HCT116 (cell line): ENCODE measurements at regions not wholly inside any gene's neighbourhood (a gene's known extent, or its start where the extent isn't known, plus 50 kb on each side); places are given as distances from the start of the nearest gene placed in this dataset.
"Not testable (repeated sequence)": the region's sequence is repeated elsewhere in the genome, so short reads cannot be mapped to it uniquely, and the experiment has no call there.

ENCODE experiments used
- ATAC-seq: fragments of 200-7000 bp; cut with Tn5 transposase; 2 replicates; pipeline ENCODE4 v1.9.1; 2020; ENCODE audit warnings: mild to moderate bottlenecking, moderate library complexity
- BruUV-seq: library from RNA; stranded (reverse); fragments of 400-500 nt; replicated peaks from 2 replicates; lab custom pipeline; 2021; lab: Mats Ljungman, UMichigan
- CTCF ChIA-PET: fragments of 300-600 bp; sonication (Branson Sonifier 250); formaldehyde crosslinking; loops from one replicate; lab custom pipeline; 2021; ENCODE audit warnings: antibody characterized with exemption; lab: Charles Lee
- POLR2A ChIA-PET: fragments of 300-600, 350-600 bp; sonication (Branson Sonifier 250); formaldehyde crosslinking; loops from one replicate; lab custom pipeline; 2021; ENCODE audit warnings: antibody characterized with exemption; lab: Charles Lee
- RAD21 ChIA-PET, 2 experiments: fragments of 300-600 bp; sonication (Branson Sonifier 250); formaldehyde crosslinking; loops; one replicate each; lab custom pipeline; 2023; ENCODE audit warnings: low total read pairs in 2 of 2; ENCODE audit not compliant: uncharacterized antibody in 2 of 2, unreplicated experiment in 2 of 2, low non-redundant PET in 1 of 2; lab: Charles Lee
- DNase-seq: peaks from one replicate; pipeline ENCODE4 v3.0.0-alpha.2; 2010; ENCODE audit warnings: low read depth, low spot score
- H2AFZ ChIP-seq: fragments of 200-600 bp; shearing (Covaris generic), sonication (generic); 2 replicates; pipeline ENCODE4 v1.6.1; 2017; ENCODE audit warnings: low read depth, mixed run types, mixed read lengths, antibody characterized with exemption, low read length; ENCODE audit not compliant: poor library complexity, severe bottlenecking
- H3K27ac ChIP-seq: 2 replicates; pipeline ENCODE4 v1.5.1; 2012; ENCODE audit warnings: low read depth, low read length
- H3K27me3 ChIP-seq: fragments of 200-600 bp; sonication (generic); 2 replicates; pipeline ENCODE4 v1.6.1; 2016; ENCODE audit warnings: mixed run types, low read length, mixed read lengths; ENCODE audit not compliant: insufficient read depth
- H3K36me3 ChIP-seq, 2 experiments: fragments of 200-500 bp in 1 of 2; fragments of 200-600 bp in 1 of 2; sonication (Bioruptor generic) in 1 of 2; sonication (generic) in 1 of 2; 2 replicates each; pipeline versions ENCODE4 v1.5.1 to v1.6.1; 2014 to 2016; ENCODE audit warnings: low read length in 2 of 2, inconsistent platforms in 1 of 2, mixed read lengths in 1 of 2, mixed run types in 1 of 2; ENCODE audit not compliant: insufficient read depth in 2 of 2, control insufficient read depth in 1 of 2
- H3K4me1 ChIP-seq, 2 experiments: fragments of 200-600 bp in 1 of 2; sonication (generic) in 1 of 2; 2 replicates each; pipeline versions ENCODE4 v1.5.1 to v1.6.1; 2012 to 2017; ENCODE audit warnings: low read length in 2 of 2, inconsistent platforms in 1 of 2, mild to moderate bottlenecking in 1 of 2, mixed read lengths in 1 of 2, mixed run types in 1 of 2, moderate library complexity in 1 of 2; ENCODE audit not compliant: insufficient read depth in 2 of 2, control insufficient read depth in 1 of 2
- H3K4me2 ChIP-seq: fragments of 200-600 bp; sonication (generic); 2 replicates; pipeline ENCODE4 v1.6.1; 2017; ENCODE audit warnings: mixed run types, low read length, mixed read lengths
- H3K4me3 ChIP-seq, 2 experiments: fragments of 200-600 bp in 1 of 2; sonication (generic) in 1 of 2; replicated peaks in 1 of 2; 2 replicates each; pipeline ENCODE4 v1.5.1; 2011 to 2016; ENCODE audit warnings: low read length in 2 of 2, control low read depth in 1 of 2, low read depth in 1 of 2, mild to moderate bottlenecking in 1 of 2, mixed read lengths in 1 of 2, mixed run types in 1 of 2
- H3K79me2 ChIP-seq: fragments of 200-600 bp; sonication (generic); 2 replicates; pipeline ENCODE4 v1.6.1; 2017; ENCODE audit warnings: mild to moderate bottlenecking, mixed run types, low read length, moderate library complexity, mixed read lengths; ENCODE audit not compliant: insufficient read depth
- H3K9ac ChIP-seq: fragments of 200-600 bp; sonication (generic); 2 replicates; pipeline ENCODE4 v1.6.1; 2016; ENCODE audit warnings: low read length, mixed read lengths
- H3K9me2 ChIP-seq: fragments of 200-600 bp; sonication (generic), shearing (Covaris generic); 2 replicates; pipeline ENCODE4 v1.6.1; 2017; ENCODE audit warnings: mixed run types, mild to moderate bottlenecking, moderate library complexity; ENCODE audit not compliant: insufficient read depth
- H3K9me3 ChIP-seq, 2 experiments: fragments of 200-500 bp in 1 of 2; fragments of 200-600 bp in 1 of 2; sonication (Bioruptor generic) in 1 of 2; sonication (generic) in 1 of 2; 2 replicates each; pipeline ENCODE4 v1.6.1; 2014 to 2017; ENCODE audit warnings: low read length in 2 of 2, mixed read lengths in 2 of 2, inconsistent platforms in 1 of 2, low read depth in 1 of 2, mild to moderate bottlenecking in 1 of 2, mixed run types in 1 of 2, moderate library complexity in 1 of 2; ENCODE audit not compliant: control insufficient read depth in 1 of 2, insufficient read depth in 1 of 2
- H4K20me1 ChIP-seq: fragments of 200-600 bp; sonication (generic), shearing (Covaris generic); 2 replicates; pipeline ENCODE4 v1.6.1; 2017; ENCODE audit warnings: mixed run types, mild to moderate bottlenecking, moderate library complexity; ENCODE audit not compliant: insufficient read depth
- ATF3 ChIP-seq: IDR thresholded peaks from 2 replicates; pipeline ENCODE4 v1.6.1; 2012
- CBX3 ChIP-seq: IDR thresholded peaks from 2 replicates; pipeline ENCODE4 v1.6.1; 2012; ENCODE audit warnings: low read depth
- CEBPB ChIP-seq: IDR thresholded peaks from 2 replicates; pipeline ENCODE4 v1.6.1; 2012; ENCODE audit warnings: low read depth
- EGR1 ChIP-seq: IDR thresholded peaks from 2 replicates; pipeline ENCODE4 v1.6.1; 2012; ENCODE audit warnings: low read depth
- ELF1 ChIP-seq: IDR thresholded peaks from 2 replicates; pipeline ENCODE4 v1.6.1; 2012; ENCODE audit warnings: low read depth, borderline replicate concordance
- EZH2phosphoT487 ChIP-seq: fragments of 200-600 bp; IDR thresholded peaks from 2 replicates; pipeline ENCODE4 v1.6.1; 2018; ENCODE audit warnings: antibody characterized with exemption, borderline replicate concordance
- FOSL1 ChIP-seq: IDR thresholded peaks from 2 replicates; pipeline ENCODE4 v1.6.1; 2012; ENCODE audit warnings: low read depth
- JUND ChIP-seq: IDR thresholded peaks from 2 replicates; pipeline ENCODE4 v1.6.1; 2012
- RAD21 ChIP-seq: IDR thresholded peaks from 2 replicates; pipeline ENCODE4 v1.6.1; 2012; ENCODE audit warnings: low read depth, mild to moderate bottlenecking
- REST ChIP-seq: IDR thresholded peaks from 2 replicates; pipeline ENCODE4 v1.6.1; 2012; ENCODE audit warnings: low read depth
- SP1 ChIP-seq: IDR thresholded peaks from 2 replicates; pipeline ENCODE4 v1.6.1; 2012; ENCODE audit warnings: low read depth
- SRF ChIP-seq: IDR thresholded peaks from 2 replicates; pipeline ENCODE4 v1.6.1; 2012; ENCODE audit warnings: low read depth
- TCF7L2 ChIP-seq: IDR thresholded peaks from 2 replicates; pipeline ENCODE4 v1.7.0; 2011; ENCODE audit warnings: borderline replicate concordance, inconsistent platforms; ENCODE audit not compliant: insufficient read depth, insufficient read length; ENCODE audit errors: extremely low read depth
- intact Hi-C: fragments of 100-400 bp; cut with micrococcal nuclease; formaldehyde crosslinking; loops from 2 replicates; pipeline ENCODE4 v1.10.0; 2022
- TF ChIP-seq, protein P1 (sequence below), 3 experiments: fragments of 200-600 bp in 1 of 3; sonication (generic) in 1 of 3; IDR thresholded peaks in 2 of 3; conservative IDR thresholded peaks in 1 of 3; 2 replicates each; pipeline ENCODE4 v1.5.1; 2012 to 2017; ENCODE audit warnings: low read depth in 2 of 3, low read length in 2 of 3, antibody characterized with exemption in 1 of 3, borderline replicate concordance in 1 of 3, control low read depth in 1 of 3, mild to moderate bottlenecking in 1 of 3, mixed read lengths in 1 of 3, mixed run types in 1 of 3, moderate library complexity in 1 of 3; ENCODE audit not compliant: insufficient read depth in 1 of 3

GRCh38 chr17:70746574-70746973 lies 577.2 kb downstream of the KCNJ2 start:
- H3K4me2 ChIP-seq, H2AFZ ChIP-seq, RAD21 ChIA-PET, CTCF ChIA-PET, DNase-seq, H3K9ac ChIP-seq, H3K4me1 ChIP-seq, ATAC-seq, H4K20me1 ChIP-seq, H3K9me3 ChIP-seq, BruUV-seq, POLR2A ChIA-PET, H3K9me2 ChIP-seq, intact Hi-C loops, H3K36me3 ChIP-seq, H3K4me3 ChIP-seq, H3K27ac ChIP-seq, H3K79me2 ChIP-seq, H3K27me3 ChIP-seq: not testable (repeated sequence)

GRCh38 chr17:70750983-70751382 lies 581.7 kb downstream of the KCNJ2 start:
- ChIA-PET RAD21 (no interaction called here), POLR2A (no interaction called here), CTCF (interaction anchor here (2.7 kb wide), 1 partner anchor 16 kb away, joined by 11 read pairs; no protein-coding TSS in a partner anchor)
- H4K20me1 ChIP-seq = no peaks in the 10 kb centered on the region
- intact Hi-C loops = no loop called here
- H2AFZ ChIP-seq = no peak overlapping the region
- no peaks in the 10 kb centered on the region for H3K27me3 ChIP-seq
- no peak for TF ChIP-seq ELF1
- no peak for TF ChIP-seq CEBPB
- TF ChIP-seq EGR1 = no peak
- TF ChIP-seq EZH2phosphoT487 = no peak
- no peak for TF ChIP-seq TCF7L2
- TF ChIP-seq, protein P1, sequence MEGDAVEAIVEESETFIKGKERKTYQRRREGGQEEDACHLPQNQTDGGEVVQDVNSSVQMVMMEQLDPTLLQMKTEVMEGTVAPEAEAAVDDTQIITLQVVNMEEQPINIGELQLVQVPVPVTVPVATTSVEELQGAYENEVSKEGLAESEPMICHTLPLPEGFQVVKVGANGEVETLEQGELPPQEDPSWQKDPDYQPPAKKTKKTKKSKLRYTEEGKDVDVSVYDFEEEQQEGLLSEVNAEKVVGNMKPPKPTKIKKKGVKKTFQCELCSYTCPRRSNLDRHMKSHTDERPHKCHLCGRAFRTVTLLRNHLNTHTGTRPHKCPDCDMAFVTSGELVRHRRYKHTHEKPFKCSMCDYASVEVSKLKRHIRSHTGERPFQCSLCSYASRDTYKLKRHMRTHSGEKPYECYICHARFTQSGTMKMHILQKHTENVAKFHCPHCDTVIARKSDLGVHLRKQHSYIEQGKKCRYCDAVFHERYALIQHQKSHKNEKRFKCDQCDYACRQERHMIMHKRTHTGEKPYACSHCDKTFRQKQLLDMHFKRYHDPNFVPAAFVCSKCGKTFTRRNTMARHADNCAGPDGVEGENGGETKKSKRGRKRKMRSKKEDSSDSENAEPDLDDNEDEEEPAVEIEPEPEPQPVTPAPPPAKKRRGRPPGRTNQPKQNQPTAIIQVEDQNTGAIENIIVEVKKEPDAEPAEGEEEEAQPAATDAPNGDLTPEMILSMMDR (IDR thresholded peaks at IDR 0.05 in 2 of 3, conservative IDR thresholded peaks at IDR 0.05 in 1 of 3; ENCODE audit: borderline replicate concordance in 1 of 3, insufficient read depth in 1 of 3, low read depth in 2 of 3, low read length in 2 of 3) = no peak
- TF ChIP-seq RAD21 = no peak
- no peak for TF ChIP-seq FOSL1
- TF ChIP-seq REST = no peak
- no peak for TF ChIP-seq CBX3
- TF ChIP-seq JUND = no peak
- no peak for TF ChIP-seq SP1
- TF ChIP-seq SRF = no peak
- TF ChIP-seq ATF3 = no peak
- no peaks in the 10 kb centered on the region for H3K36me3 ChIP-seq
- H3K79me2 ChIP-seq = no peaks in the 10 kb centered on the region
- no TSS peak for BruUV-seq
- no peaks in the 10 kb centered on the region for H3K9me2 ChIP-seq
- no peak overlapping the region for H3K9ac ChIP-seq
- no peak overlapping the region for H3K27ac ChIP-seq
- no peaks in the 10 kb centered on the region for H3K9me3 ChIP-seq
- no peak overlapping the region for H3K4me2 ChIP-seq
- DNase-seq (no peak), ATAC-seq (no peak)
- H3K4me1 ChIP-seq = no peaks in the 10 kb centered on the region
- no peak overlapping the region for H3K4me3 ChIP-seq
